ENCODE measurements at regions not wholly inside any gene's neighbourhood (a gene's known extent, or its start where the extent isn't known, plus 50 kb on each side); places are given as distances from the start of the nearest gene placed in this dataset.

GRCh38 chr2:144099780-144100377 is 420.0 kb downstream of the ZEB2 start:
- H3K27ac Mint-ChIP-seq (ENCODE audit: unreplicated experiment) = no peak overlapping the region
- intact Hi-C loops (cut with micrococcal nuclease; ENCODE audit: unreplicated experiment) = no loop called here
- no peaks in the 10 kb centered on the region for H3K9me3 Mint-ChIP-seq (ENCODE audit: low read depth, unreplicated experiment)
- no peaks in the 10 kb centered on the region for H3K27me3 Mint-ChIP-seq (ENCODE audit: unreplicated experiment)
- peaks cover 7% of the 10 kb centered on the region for H3K4me1 Mint-ChIP-seq (ENCODE audit: low read depth, unreplicated experiment)
- no peak for DNase-seq
- TF ChIP-seq, protein P1, sequence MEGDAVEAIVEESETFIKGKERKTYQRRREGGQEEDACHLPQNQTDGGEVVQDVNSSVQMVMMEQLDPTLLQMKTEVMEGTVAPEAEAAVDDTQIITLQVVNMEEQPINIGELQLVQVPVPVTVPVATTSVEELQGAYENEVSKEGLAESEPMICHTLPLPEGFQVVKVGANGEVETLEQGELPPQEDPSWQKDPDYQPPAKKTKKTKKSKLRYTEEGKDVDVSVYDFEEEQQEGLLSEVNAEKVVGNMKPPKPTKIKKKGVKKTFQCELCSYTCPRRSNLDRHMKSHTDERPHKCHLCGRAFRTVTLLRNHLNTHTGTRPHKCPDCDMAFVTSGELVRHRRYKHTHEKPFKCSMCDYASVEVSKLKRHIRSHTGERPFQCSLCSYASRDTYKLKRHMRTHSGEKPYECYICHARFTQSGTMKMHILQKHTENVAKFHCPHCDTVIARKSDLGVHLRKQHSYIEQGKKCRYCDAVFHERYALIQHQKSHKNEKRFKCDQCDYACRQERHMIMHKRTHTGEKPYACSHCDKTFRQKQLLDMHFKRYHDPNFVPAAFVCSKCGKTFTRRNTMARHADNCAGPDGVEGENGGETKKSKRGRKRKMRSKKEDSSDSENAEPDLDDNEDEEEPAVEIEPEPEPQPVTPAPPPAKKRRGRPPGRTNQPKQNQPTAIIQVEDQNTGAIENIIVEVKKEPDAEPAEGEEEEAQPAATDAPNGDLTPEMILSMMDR (IDR thresholded peaks at IDR 0.05; ENCODE audit: unreplicated experiment) = no peak
- CTCF ChIA-PET = no interaction called here
- H3K36me3 Mint-ChIP-seq (ENCODE audit: insufficient read depth, unreplicated experiment) = no peaks in the 10 kb centered on the region
- no TSS peak for BruUV-seq (replicated peaks)
- H3K4me3 Mint-ChIP-seq (ENCODE audit: low read depth, unreplicated experiment) = no peak overlapping the region

DNA sequence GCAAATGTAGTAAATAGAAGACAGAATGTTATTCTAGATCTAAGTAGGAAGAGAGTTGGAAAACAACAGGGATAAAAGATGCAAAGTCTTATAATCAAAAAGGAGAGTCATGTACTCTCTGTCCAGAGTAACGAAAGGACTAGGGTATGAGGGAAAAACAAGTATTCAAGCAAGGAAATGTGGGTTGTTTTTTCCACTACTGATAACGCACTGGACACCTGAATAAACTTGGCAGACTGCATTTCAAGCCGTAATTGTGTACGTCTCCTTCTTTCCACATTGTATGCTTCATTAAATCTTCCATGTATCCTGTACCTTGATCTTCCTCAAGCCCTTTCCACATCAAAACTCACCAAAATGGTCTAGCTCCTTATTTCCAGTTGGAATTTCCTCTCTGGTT is 420.6 kb downstream of the ZEB2 start:
- intact Hi-C loops (cut with micrococcal nuclease; ENCODE audit: unreplicated experiment) = no loop called here
- CTCF ChIA-PET = interaction anchor here (0.6 kb wide), 2 partner anchors 142 to 1655 kb away, joined by 3 read pairs; no protein-coding TSS in a partner anchor
- H3K27ac Mint-ChIP-seq (ENCODE audit: unreplicated experiment) = no peak overlapping the region

DNA sequence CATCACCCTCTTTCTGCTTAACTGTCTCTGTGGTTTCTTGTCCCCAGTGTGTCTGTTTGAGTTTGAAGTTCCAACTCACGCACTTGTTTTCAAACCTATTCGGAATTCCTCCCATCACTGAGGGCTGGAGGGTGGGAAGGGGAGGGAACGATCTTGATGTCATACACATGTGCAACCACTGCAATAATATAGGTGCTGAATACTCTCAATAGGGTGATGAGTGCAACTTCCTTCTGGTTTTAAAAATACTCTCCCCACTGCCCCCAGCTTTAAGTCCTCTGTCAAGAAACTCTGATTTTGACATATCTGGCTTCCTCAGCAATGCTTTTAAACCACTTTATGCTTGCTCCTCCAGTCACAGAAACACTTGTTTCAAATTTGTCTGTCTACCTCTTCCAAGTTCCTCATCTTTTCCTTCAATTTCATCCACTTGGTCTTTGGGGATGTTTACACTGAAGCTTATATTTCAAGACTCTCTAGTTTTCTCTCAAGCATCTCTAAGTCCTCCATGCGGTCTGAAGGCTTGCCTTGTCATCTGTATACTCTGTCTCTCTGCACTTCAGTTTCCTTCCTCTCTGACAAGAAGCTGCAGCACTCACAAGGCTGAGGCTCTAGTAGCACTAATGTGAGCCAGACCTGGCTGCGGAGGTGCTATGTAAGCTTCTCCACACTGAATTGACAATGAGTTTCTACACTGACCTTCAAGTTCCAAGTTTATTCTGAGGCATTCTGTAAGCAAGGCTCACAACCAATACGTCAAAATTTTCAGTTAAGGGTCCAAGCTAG is 422.3 kb downstream of the ZEB2 start:
- Mint-ChIP-seq H3K4me1 (ENCODE audit: low read depth, unreplicated experiment) (peaks cover 7% of the 10 kb centered on the region), H3K4me3 (ENCODE audit: low read depth, unreplicated experiment) (no peak overlapping the region), H3K27me3 (ENCODE audit: unreplicated experiment) (no peaks in the 10 kb centered on the region), H3K27ac (ENCODE audit: unreplicated experiment) (no peak overlapping the region), H3K36me3 (ENCODE audit: insufficient read depth, unreplicated experiment) (no peaks in the 10 kb centered on the region), H3K9me3 (ENCODE audit: low read depth, unreplicated experiment) (no peaks in the 10 kb centered on the region)
- BruUV-seq (replicated peaks) = no TSS peak
- CTCF ChIA-PET = interaction anchor here (0.7 kb wide), 1 partner anchor 11 kb away, joined by 7 read pairs; no protein-coding TSS in a partner anchor
- intact Hi-C loops (cut with micrococcal nuclease; ENCODE audit: unreplicated experiment) = no loop called here
- TF ChIP-seq, protein P1 (IDR thresholded peaks at IDR 0.05; ENCODE audit: unreplicated experiment) = no peak
- DNase-seq = no peak

More for the DNA sequence above, 420.6 kb downstream of the ZEB2 start:
- BruUV-seq (replicated peaks) = no TSS peak
- Mint-ChIP-seq H3K36me3 (ENCODE audit: insufficient read depth, unreplicated experiment) (no peaks in the 10 kb centered on the region), H3K27me3 (ENCODE audit: unreplicated experiment) (no peaks in the 10 kb centered on the region), H3K4me3 (ENCODE audit: low read depth, unreplicated experiment) (no peak overlapping the region), H3K9me3 (ENCODE audit: low read depth, unreplicated experiment) (no peaks in the 10 kb centered on the region), H3K4me1 (ENCODE audit: low read depth, unreplicated experiment) (peaks cover 7% of the 10 kb centered on the region)
- DNase-seq = no peak
- TF ChIP-seq, protein P1 (IDR thresholded peaks at IDR 0.05; ENCODE audit: unreplicated experiment) = no peak

DNA sequence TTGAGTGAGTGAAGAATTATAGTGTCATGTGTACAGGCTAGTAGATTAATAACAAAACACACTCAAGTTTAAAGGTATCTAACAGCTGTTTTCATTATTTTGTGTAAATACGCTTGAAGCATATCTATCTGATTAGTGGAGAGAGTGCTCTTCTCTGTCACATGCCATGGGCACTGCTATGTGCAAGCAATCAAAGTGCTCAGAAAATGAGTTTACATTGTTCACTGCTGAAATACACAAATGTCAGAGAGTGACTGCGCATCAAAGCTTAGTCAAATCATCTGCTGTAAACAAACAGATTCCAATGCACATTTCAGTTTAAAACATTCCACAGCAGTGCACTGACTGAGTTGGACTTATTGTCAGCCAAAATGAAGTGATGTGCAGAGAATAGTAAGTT is 423.4 kb downstream of the ZEB2 start:
- no peak for DNase-seq
- H3K36me3 Mint-ChIP-seq (ENCODE audit: insufficient read depth, unreplicated experiment) = no peaks in the 10 kb centered on the region
- H3K4me3 Mint-ChIP-seq (ENCODE audit: low read depth, unreplicated experiment) = no peak overlapping the region
- H3K9me3 Mint-ChIP-seq (ENCODE audit: low read depth, unreplicated experiment) = no peaks in the 10 kb centered on the region
- TF ChIP-seq, protein P1 (IDR thresholded peaks at IDR 0.05; ENCODE audit: unreplicated experiment) = no peak
- H3K4me1 Mint-ChIP-seq (ENCODE audit: low read depth, unreplicated experiment) = peaks cover 7% of the 10 kb centered on the region
- no peaks in the 10 kb centered on the region for H3K27me3 Mint-ChIP-seq (ENCODE audit: unreplicated experiment)
- no peak overlapping the region for H3K27ac Mint-ChIP-seq (ENCODE audit: unreplicated experiment)
- intact Hi-C loops (cut with micrococcal nuclease; ENCODE audit: unreplicated experiment) = no loop called here
- CTCF ChIA-PET = no interaction called here
- BruUV-seq (replicated peaks) = no TSS peak
